Peyer's patch (tissue), 4 donors: ENCODE measurements at regions not wholly inside any gene's neighbourhood (a gene's known extent, or its start where the extent isn't known, plus 50 kb on each side); places are given as distances from the start of the nearest gene placed in this dataset.

ENCODE experiments used
- DNase-seq, 3 donors: peaks; one replicate each; pipeline ENCODE4 v3.0.0-alpha.2; 2017 to 2019
- H3K27ac ChIP-seq, 4 donors: fragments of 200-600 bp; sonication (generic); one replicate each; pipeline ENCODE4 v1.5.1; 2016 to 2019
- H3K27me3 ChIP-seq, 2 donors: fragments of 200-600 bp; sonication (generic); one replicate each; pipeline ENCODE4 v1.5.1; 2019
- H3K36me3 ChIP-seq, 3 donors: fragments of 200-600 bp; sonication (generic); one replicate each; pipeline ENCODE4 v1.5.1; 2016 to 2019
- H3K4me1 ChIP-seq, 4 donors: fragments of 200-600 bp; sonication (generic); one replicate each; pipeline ENCODE4 v1.5.1; 2016 to 2019
- H3K4me3 ChIP-seq, 4 donors: fragments of 200-600 bp; sonication (generic); 1 replicate in 3 of 4; 2 replicates in 1 of 4; pipeline ENCODE4 v1.5.1; 2016 to 2019; ENCODE audit warnings: mild to moderate bottlenecking in 1 of 4
- H3K9me3 ChIP-seq, 4 donors: fragments of 200-600 bp; sonication (generic); one replicate each; pipeline ENCODE4 v1.5.1; 2016 to 2019; ENCODE audit warnings: mild to moderate bottlenecking in 1 of 4
- CTCF ChIP-seq, 6 experiments: fragments of 450-650 bp in 4 of 6; fragments of 200-600 bp in 2 of 6; sonication (generic) in 1 of 6; IDR thresholded peaks; one replicate each; pipeline ENCODE4 v1.5.1; 2017 to 2019; ENCODE audit warnings: antibody characterized with exemption in 6 of 6, mild to moderate bottlenecking in 3 of 6, moderate library complexity in 1 of 6
- POLR2A ChIP-seq, 2 donors: fragments of 450-650 bp; IDR thresholded peaks; one replicate each; pipeline ENCODE4 v1.5.1; 2017; ENCODE audit warnings: antibody characterized with exemption in 2 of 2, mild to moderate bottlenecking in 2 of 2, moderate library complexity in 2 of 2

- H3K27me3 ChIP-seq = no peaks in the 10 kb centered on the region
- no peak for TF ChIP-seq CTCF (IDR thresholded peaks at IDR 0.05)
- no peak for TF ChIP-seq POLR2A (IDR thresholded peaks at IDR 0.05)
- H3K4me1 ChIP-seq = no peaks in the 10 kb centered on the region
- no peak overlapping the region for H3K4me3 ChIP-seq
- no peak overlapping the region for H3K27ac ChIP-seq
- no peaks in the 10 kb centered on the region for H3K36me3 ChIP-seq
- DNase-seq = no peak
- H3K9me3 ChIP-seq = no peaks in the 10 kb centered on the region
Measured at GRCh38 chr2:41906338-41906725, 141.5 kb upstream of the PKDCC start.

GRCh38 chr2:41907141-41907540 is 140.7 kb upstream of the PKDCC start:
- H3K27ac ChIP-seq = no peak overlapping the region
- no peaks in the 10 kb centered on the region for H3K36me3 ChIP-seq
- TF ChIP-seq POLR2A (IDR thresholded peaks at IDR 0.05) = no peak
- TF ChIP-seq CTCF (IDR thresholded peaks at IDR 0.05) = no peak
- DNase-seq = no peak
- H3K4me1 ChIP-seq = no peaks in the 10 kb centered on the region
- H3K27me3 ChIP-seq = no peaks in the 10 kb centered on the region
- no peaks in the 10 kb centered on the region for H3K9me3 ChIP-seq
- H3K4me3 ChIP-seq = no peak overlapping the region

- no peaks in the 10 kb centered on the region for H3K4me1 ChIP-seq
- DNase-seq = no peak
- no peak for TF ChIP-seq CTCF (IDR thresholded peaks at IDR 0.05)
- TF ChIP-seq POLR2A (IDR thresholded peaks at IDR 0.05) = no peak
- no peaks in the 10 kb centered on the region for H3K27me3 ChIP-seq
- H3K4me3 ChIP-seq = no peak overlapping the region
- H3K27ac ChIP-seq = no peak overlapping the region
- H3K9me3 ChIP-seq = no peaks in the 10 kb centered on the region
- no peaks in the 10 kb centered on the region for H3K36me3 ChIP-seq
Measured at GRCh38 chr2:41907771-41908207, 140.0 kb upstream of the PKDCC start.

GRCh38 chr2:41908349-41908748 is 139.5 kb upstream of the PKDCC start:
- Histone ChIP-seq H3K4me1 (no peaks in the 10 kb centered on the region), H3K27ac (no peak overlapping the region), H3K27me3 (no peaks in the 10 kb centered on the region), H3K36me3 (no peaks in the 10 kb centered on the region), H3K4me3 (no peak overlapping the region), H3K9me3 (no peaks in the 10 kb centered on the region)
- no peak for TF ChIP-seq POLR2A (IDR thresholded peaks at IDR 0.05)
- no peak for TF ChIP-seq CTCF (IDR thresholded peaks at IDR 0.05)
- no peak for DNase-seq

GRCh38 chr2:41909584-41909983 is 138.2 kb upstream of the PKDCC start:
- no peak overlapping the region for H3K4me3 ChIP-seq
- TF ChIP-seq CTCF (IDR thresholded peaks at IDR 0.05) = no peak
- no peak for TF ChIP-seq POLR2A (IDR thresholded peaks at IDR 0.05)
- no peak for DNase-seq
- H3K36me3 ChIP-seq = no peaks in the 10 kb centered on the region
- no peak overlapping the region for H3K27ac ChIP-seq
- no peaks in the 10 kb centered on the region for H3K9me3 ChIP-seq
- no peaks in the 10 kb centered on the region for H3K27me3 ChIP-seq
- H3K4me1 ChIP-seq = no peaks in the 10 kb centered on the region

GRCh38 chr2:41910126-41910525 is 137.7 kb upstream of the PKDCC start:
- Histone ChIP-seq H3K4me3 (no peak overlapping the region), H3K27me3 (no peaks in the 10 kb centered on the region), H3K9me3 (no peaks in the 10 kb centered on the region), H3K36me3 (no peaks in the 10 kb centered on the region), H3K4me1 (no peaks in the 10 kb centered on the region), H3K27ac (no peak overlapping the region)
- TF ChIP-seq CTCF (IDR thresholded peaks at IDR 0.05) = no peak
- no peak for TF ChIP-seq POLR2A (IDR thresholded peaks at IDR 0.05)
- DNase-seq = no peak
